H9 (cell line): ENCODE measurements at regions not wholly inside any gene's neighbourhood (a gene's known extent, or its start where the extent isn't known, plus 50 kb on each side); places are given as distances from the start of the nearest gene placed in this dataset.

Experiments
- DNase-seq: peaks from one replicate; pipeline ENCODE4 v3.0.0-alpha.2; 2017
- H2AFZ ChIP-seq: one replicate; pipeline ENCODE4 v1.6.1; 2013; ENCODE audit warnings: mild to moderate bottlenecking, low read length, control low read depth, moderate library complexity
- H2AK5ac ChIP-seq: 2 replicates; pipeline ENCODE4 v1.6.1; 2013; ENCODE audit warnings: low read length, control low read depth, mixed read lengths; ENCODE audit not compliant: insufficient read length
- H2BK120ac ChIP-seq: one replicate; pipeline ENCODE4 v1.6.1; 2013; ENCODE audit warnings: low read depth, mild to moderate bottlenecking, low read length, control low read depth, inconsistent platforms; ENCODE audit not compliant: poor library complexity, severe bottlenecking
- H2BK12ac ChIP-seq: 2 replicates; pipeline ENCODE4 v1.6.1; 2013; ENCODE audit warnings: low read length, control low read depth, mixed read lengths, low read depth; ENCODE audit not compliant: insufficient read length
- H2BK15ac ChIP-seq: 2 replicates; pipeline ENCODE4 v1.6.1; 2013; ENCODE audit warnings: low read depth, low read length, control low read depth
- H2BK20ac ChIP-seq: one replicate; pipeline ENCODE4 v1.6.1; 2013; ENCODE audit warnings: low read depth, mild to moderate bottlenecking, low read length, control low read depth, inconsistent platforms; ENCODE audit not compliant: poor library complexity, severe bottlenecking
- H2BK5ac ChIP-seq: 2 replicates; pipeline ENCODE4 v1.6.1; 2013; ENCODE audit warnings: low read length, control low read depth, mixed read lengths; ENCODE audit not compliant: insufficient read length
- H3K14ac ChIP-seq: 2 replicates; pipeline ENCODE4 v1.6.1; 2013; ENCODE audit warnings: low read length, control low read depth; ENCODE audit not compliant: insufficient read depth
- H3K18ac ChIP-seq: 2 replicates; pipeline ENCODE4 v1.6.1; 2013; ENCODE audit warnings: low read depth, mild to moderate bottlenecking, mixed read lengths, low read length, control low read depth; ENCODE audit not compliant: insufficient read length
- H3K23ac ChIP-seq: 2 replicates; pipeline ENCODE4 v1.6.1; 2013; ENCODE audit warnings: low read length, control low read depth, mixed read lengths, low read depth; ENCODE audit not compliant: insufficient read length
- H3K23me2 ChIP-seq: 2 replicates; pipeline ENCODE4 v1.6.1; 2013; ENCODE audit warnings: low read depth, mild to moderate bottlenecking, mixed read lengths, low read length, control low read depth; ENCODE audit not compliant: insufficient read length, poor library complexity, severe bottlenecking
- H3K27ac ChIP-seq: 2 replicates; pipeline ENCODE4 v1.5.1; 2013; ENCODE audit warnings: low read length, control low read depth, mixed read lengths, low read depth; ENCODE audit not compliant: insufficient read length
- H3K27me3 ChIP-seq: 2 replicates; pipeline ENCODE4 v1.6.1; 2013; ENCODE audit warnings: low read length, control low read depth, inconsistent platforms; ENCODE audit not compliant: insufficient read depth
- H3K4ac ChIP-seq: 2 replicates; pipeline ENCODE4 v1.6.1; 2013; ENCODE audit warnings: low read depth, mild to moderate bottlenecking, control low read depth, inconsistent platforms, low read length, moderate library complexity
- H3K4me1 ChIP-seq: 2 replicates; pipeline ENCODE4 v1.6.1; 2013; ENCODE audit warnings: low read length, control low read depth, inconsistent platforms; ENCODE audit not compliant: insufficient read depth
- H3K4me2 ChIP-seq: 2 replicates; pipeline ENCODE4 v1.6.1; 2013; ENCODE audit warnings: low read length, control low read depth, mixed read lengths; ENCODE audit not compliant: insufficient read length, insufficient read depth
- H3K56ac ChIP-seq: 2 replicates; pipeline ENCODE4 v1.6.1; 2013; ENCODE audit warnings: low read depth, mild to moderate bottlenecking, mixed read lengths, low read length, control low read depth; ENCODE audit not compliant: insufficient read length
- H3K79me1 ChIP-seq: 2 replicates; pipeline ENCODE4 v1.6.1; 2013; ENCODE audit warnings: low read depth, mild to moderate bottlenecking, moderate library complexity, low read length, control low read depth, inconsistent platforms; ENCODE audit not compliant: insufficient read depth, poor library complexity, severe bottlenecking
- H3K79me2 ChIP-seq: 2 replicates; pipeline ENCODE4 v1.6.1; 2013; ENCODE audit warnings: low read length, control low read depth, inconsistent platforms; ENCODE audit not compliant: insufficient read depth
- H3K9ac ChIP-seq: 2 replicates; pipeline ENCODE4 v1.6.1; 2013; ENCODE audit warnings: low read length, control low read depth, mixed read lengths; ENCODE audit not compliant: insufficient read length; ENCODE audit errors: extremely low read depth
- H3K9me3 ChIP-seq: one replicate; pipeline ENCODE4 v1.6.1; 2013; ENCODE audit warnings: low read depth, low read length, inconsistent platforms; ENCODE audit not compliant: control insufficient read depth
- H3T11ph ChIP-seq: one replicate; pipeline ENCODE4 v1.6.1; 2013; ENCODE audit warnings: mild to moderate bottlenecking, low read length, control low read depth, inconsistent platforms
- H4K20me1 ChIP-seq: one replicate; pipeline ENCODE4 v1.6.1; 2013; ENCODE audit not compliant: control insufficient read depth, insufficient read length, insufficient read depth
- H4K5ac ChIP-seq: 2 replicates; pipeline ENCODE4 v1.6.1; 2013; ENCODE audit warnings: low read depth, mild to moderate bottlenecking, mixed read lengths, low read length, control low read depth; ENCODE audit not compliant: insufficient read length
- H4K8ac ChIP-seq: replicated peaks from 2 replicates; pipeline ENCODE4 v1.6.1; 2013; ENCODE audit warnings: low read length, control low read depth, mixed read lengths, low read depth; ENCODE audit not compliant: insufficient read length
- H4K91ac ChIP-seq: 2 replicates; pipeline ENCODE4 v1.6.1; 2013; ENCODE audit warnings: low read depth, mild to moderate bottlenecking, moderate library complexity, mixed read lengths, low read length, control low read depth; ENCODE audit not compliant: insufficient read length
- H3K27ac Mint-ChIP-seq, 3 experiments: 2 replicates in 2 of 3; 3 replicates in 1 of 3; pipeline ENCODE4 v1.8.0; 2020 to 2021; ENCODE audit warnings: mixed read lengths in 3 of 3, mild to moderate bottlenecking in 1 of 3, moderate library complexity in 1 of 3
- H3K27me3 Mint-ChIP-seq: 2 replicates; pipeline ENCODE4 v1.8.0; 2021; ENCODE audit warnings: low read depth, mild to moderate bottlenecking, moderate library complexity, mixed read lengths
- H3K36me3 Mint-ChIP-seq, 3 experiments: 2 replicates in 2 of 3; 3 replicates in 1 of 3; pipeline ENCODE4 v1.8.0; 2020 to 2021; ENCODE audit warnings: low read depth in 3 of 3, mixed read lengths in 3 of 3; ENCODE audit not compliant: insufficient read depth in 1 of 3
- H3K4me1 Mint-ChIP-seq, 2 experiments: 2 replicates each; pipeline ENCODE4 v1.8.0; 2020; ENCODE audit warnings: mixed read lengths in 2 of 2
- H3K4me3 Mint-ChIP-seq, 2 experiments: 2 replicates in 1 of 2; 3 replicates in 1 of 2; pipeline ENCODE4 v1.8.0; 2020 to 2021; ENCODE audit warnings: mild to moderate bottlenecking in 2 of 2, mixed read lengths in 2 of 2, moderate library complexity in 1 of 2
- H3K9me3 Mint-ChIP-seq, 2 experiments: 2 replicates in 1 of 2; 3 replicates in 1 of 2; pipeline ENCODE4 v1.8.0; 2020; ENCODE audit warnings: mild to moderate bottlenecking in 2 of 2, mixed read lengths in 2 of 2, moderate library complexity in 1 of 2
- WGBS: extraction: QIAGEN DNeasy Blood & Tissue Kit; methylation state at CpG from one replicate; pipeline ENCODE4 v1.1.7; 2013; ENCODE audit warnings: missing lambda C conversion rate, low lambda C conversion rate, mixed read lengths; ENCODE audit not compliant: insufficient read length; ENCODE audit errors: extremely low coverage; 5-methylcytosine and 5-hydroxymethylcytosine counted together
- TF ChIP-seq, protein P1 (sequence below): fragments of 200-600 bp; sonication (generic); conservative IDR thresholded peaks from 3 replicates; pipeline ENCODE4 v1.8.0; 2021; ENCODE audit warnings: antibody characterized with exemption, mild to moderate bottlenecking

DNA sequence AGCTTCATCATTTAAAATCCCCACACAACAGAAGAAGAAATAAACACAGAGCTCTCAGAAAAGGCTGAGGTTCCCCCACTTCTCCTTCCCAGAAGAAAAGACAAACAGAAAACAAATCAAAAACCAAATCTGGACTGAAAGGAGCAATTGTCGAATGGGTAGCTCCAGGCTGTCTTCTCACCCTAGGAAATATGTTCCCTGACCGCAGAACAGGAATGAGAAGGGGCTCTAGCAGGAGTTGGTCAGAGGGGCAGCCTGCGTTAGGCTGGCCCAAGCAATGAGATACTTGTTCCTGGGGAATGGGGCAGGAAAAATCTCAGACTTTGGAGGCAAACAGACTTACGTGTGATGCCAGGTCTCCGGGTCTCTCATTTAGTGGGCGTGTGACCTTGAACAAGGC, 562.6 kb upstream of the CADM1 start:
- H3K4me1 ChIP-seq: no peaks in the 10 kb centered on the region; the same call in 1 of the 2 replicates
- H3K9me3 ChIP-seq: no peaks in the 10 kb centered on the region
- no peaks in the 10 kb centered on the region; the same call in 1 of the 2 replicates for H3K27me3 ChIP-seq
- H4K5ac ChIP-seq: no peak overlapping the region
- H2BK120ac ChIP-seq: no peak overlapping the region
- H3K36me3 Mint-ChIP-seq: no peaks in the 10 kb centered on the region
- no peak overlapping the region for H4K91ac ChIP-seq
- no peaks in the 10 kb centered on the region for H3K79me1 ChIP-seq
- no peak overlapping the region for H2AK5ac ChIP-seq
- peaks cover 48% of the 10 kb centered on the region for H3K27me3 Mint-ChIP-seq
- peaks cover 6 to 15% of the 10 kb centered on the region in 2 experiments for H3K4me1 Mint-ChIP-seq
- H3K4ac ChIP-seq: no peak overlapping the region
- no peak overlapping the region for H2BK12ac ChIP-seq
- no peak overlapping the region for H3K14ac ChIP-seq
- no peaks in the 10 kb centered on the region for H3K79me2 ChIP-seq
- H4K8ac ChIP-seq: no peak overlapping the region
- no peak overlapping the region for H3K9ac ChIP-seq
- TF ChIP-seq, protein P1, sequence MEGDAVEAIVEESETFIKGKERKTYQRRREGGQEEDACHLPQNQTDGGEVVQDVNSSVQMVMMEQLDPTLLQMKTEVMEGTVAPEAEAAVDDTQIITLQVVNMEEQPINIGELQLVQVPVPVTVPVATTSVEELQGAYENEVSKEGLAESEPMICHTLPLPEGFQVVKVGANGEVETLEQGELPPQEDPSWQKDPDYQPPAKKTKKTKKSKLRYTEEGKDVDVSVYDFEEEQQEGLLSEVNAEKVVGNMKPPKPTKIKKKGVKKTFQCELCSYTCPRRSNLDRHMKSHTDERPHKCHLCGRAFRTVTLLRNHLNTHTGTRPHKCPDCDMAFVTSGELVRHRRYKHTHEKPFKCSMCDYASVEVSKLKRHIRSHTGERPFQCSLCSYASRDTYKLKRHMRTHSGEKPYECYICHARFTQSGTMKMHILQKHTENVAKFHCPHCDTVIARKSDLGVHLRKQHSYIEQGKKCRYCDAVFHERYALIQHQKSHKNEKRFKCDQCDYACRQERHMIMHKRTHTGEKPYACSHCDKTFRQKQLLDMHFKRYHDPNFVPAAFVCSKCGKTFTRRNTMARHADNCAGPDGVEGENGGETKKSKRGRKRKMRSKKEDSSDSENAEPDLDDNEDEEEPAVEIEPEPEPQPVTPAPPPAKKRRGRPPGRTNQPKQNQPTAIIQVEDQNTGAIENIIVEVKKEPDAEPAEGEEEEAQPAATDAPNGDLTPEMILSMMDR: no peak
- H2BK15ac ChIP-seq: no peak overlapping the region
- no peak overlapping the region for H3K56ac ChIP-seq
- H3K23me2 ChIP-seq: no peaks in the 10 kb centered on the region
- H3K18ac ChIP-seq: no peak overlapping the region
- no peak overlapping the region for H3K27ac ChIP-seq
- no peak overlapping the region for H3K23ac ChIP-seq
- H2BK20ac ChIP-seq: no peak overlapping the region
- H3K9me3 Mint-ChIP-seq: no peaks in the 10 kb centered on the region
- H3T11ph ChIP-seq: no peak overlapping the region
- no peak overlapping the region for H3K4me3 Mint-ChIP-seq
- no peak for DNase-seq
- no peak overlapping the region for H3K4me2 ChIP-seq
- H3K27ac Mint-ChIP-seq: no peak overlapping the region
- peaks cover 2% of the 10 kb centered on the region for H4K20me1 ChIP-seq
- no peak overlapping the region for H2AFZ ChIP-seq
- no peak overlapping the region for H2BK5ac ChIP-seq
- no CpG with 5 or more reads among the region's 6 CpGs for WGBS
